ENCODE measurements at regions not wholly inside any gene's neighbourhood (a gene's known extent, or its start where the extent isn't known, plus 50 kb on each side); places are given as distances from the start of the nearest gene placed in this dataset.
"Not testable (repeated sequence)": the region's sequence is repeated elsewhere in the genome, so short reads cannot be mapped to it uniquely, and the experiment has no call there.

DNA sequence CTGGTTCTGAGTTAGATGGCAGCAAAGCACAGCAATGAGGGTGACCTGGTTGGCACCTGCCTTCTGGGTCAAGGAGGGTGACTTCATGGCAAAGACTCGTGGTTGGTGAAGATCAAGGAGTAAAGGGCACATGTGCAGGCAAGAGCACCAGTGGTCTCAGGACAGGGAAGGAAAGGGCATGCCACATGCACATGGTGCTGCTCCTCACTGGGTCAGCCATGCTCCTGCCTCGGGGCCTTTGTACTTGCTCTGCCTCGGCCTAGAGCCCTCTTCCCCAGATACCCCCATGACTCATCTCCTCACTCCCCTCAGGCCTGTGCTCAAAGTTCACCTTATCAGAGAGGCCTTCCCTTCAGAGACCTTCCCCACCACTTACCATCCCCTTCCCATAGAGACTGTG lies 106.7 kb upstream of the KDM7A start:
- DNase-seq: no peak
- in situ Hi-C loops (cut with MboI; ENCODE audit: low pct_unique_long_range_greater_than_20kb, low sequenced_read_pairs): no loop called here

DNA sequence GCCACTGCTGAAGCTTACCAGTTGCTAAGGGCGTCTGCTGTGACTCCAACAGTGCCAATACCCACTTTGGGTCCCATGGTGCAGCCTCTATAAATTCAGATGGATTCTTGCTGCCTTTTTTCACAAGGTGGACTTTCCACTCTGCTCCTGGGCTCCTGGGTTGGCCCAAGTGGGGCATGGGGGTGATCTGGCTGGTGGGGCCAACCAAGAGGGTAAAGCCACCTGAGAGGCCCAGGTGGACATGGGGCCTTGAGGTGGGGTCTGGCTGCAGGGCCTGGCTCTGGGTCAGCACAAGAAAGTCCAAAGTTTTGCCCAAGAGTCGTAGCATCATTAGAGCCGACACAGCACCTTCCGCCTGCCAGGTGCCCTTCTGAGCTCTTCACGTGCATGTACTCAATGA lies 105.2 kb upstream of the KDM7A start:
- no peak for DNase-seq
- in situ Hi-C loops (cut with MboI; ENCODE audit: low pct_unique_long_range_greater_than_20kb, low sequenced_read_pairs): no loop called here

DNA sequence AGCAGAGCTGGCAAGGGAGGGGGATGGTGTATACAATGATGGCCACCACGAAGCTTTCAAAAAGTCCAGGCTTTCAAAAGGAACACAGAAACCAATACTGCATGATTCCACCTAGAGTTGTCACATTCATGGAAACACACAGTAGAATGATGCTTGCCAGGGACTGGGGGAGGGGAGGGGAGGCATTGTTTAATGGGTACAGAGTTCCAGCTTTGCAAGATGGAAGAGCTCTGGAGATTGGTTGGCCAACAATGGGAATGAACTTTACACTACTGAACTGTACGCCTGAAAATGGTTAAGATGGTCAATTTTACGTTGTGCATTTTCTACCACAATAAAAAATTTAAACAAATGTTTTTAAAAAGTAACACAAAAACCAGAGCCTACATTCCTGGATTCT lies 104.5 kb upstream of the KDM7A start:
- in situ Hi-C loops (cut with MboI; ENCODE audit: low pct_unique_long_range_greater_than_20kb, low sequenced_read_pairs): no loop called here
- no peak for DNase-seq

DNA sequence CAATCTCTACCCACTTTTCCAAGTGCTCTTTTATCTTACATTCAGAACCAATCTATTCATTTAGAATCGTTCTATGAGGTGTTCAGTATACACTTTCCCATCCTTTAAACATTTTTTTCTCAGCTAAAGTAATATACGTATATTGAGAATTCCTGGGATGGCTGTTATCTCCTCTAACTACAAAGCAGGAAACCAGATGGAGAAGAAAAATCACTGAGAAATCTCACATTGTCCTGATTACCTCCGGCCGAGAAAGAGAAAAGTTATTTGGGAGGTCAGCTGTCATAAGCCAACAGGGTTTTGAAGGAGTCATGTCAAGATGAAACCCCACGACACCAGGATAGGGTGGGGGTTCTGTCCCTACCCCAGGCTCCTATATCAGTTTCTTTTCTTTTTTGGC lies 99.2 kb upstream of the KDM7A start:
- no peak for DNase-seq
- in situ Hi-C loops (cut with MboI; ENCODE audit: low pct_unique_long_range_greater_than_20kb, low sequenced_read_pairs): no loop called here

DNA sequence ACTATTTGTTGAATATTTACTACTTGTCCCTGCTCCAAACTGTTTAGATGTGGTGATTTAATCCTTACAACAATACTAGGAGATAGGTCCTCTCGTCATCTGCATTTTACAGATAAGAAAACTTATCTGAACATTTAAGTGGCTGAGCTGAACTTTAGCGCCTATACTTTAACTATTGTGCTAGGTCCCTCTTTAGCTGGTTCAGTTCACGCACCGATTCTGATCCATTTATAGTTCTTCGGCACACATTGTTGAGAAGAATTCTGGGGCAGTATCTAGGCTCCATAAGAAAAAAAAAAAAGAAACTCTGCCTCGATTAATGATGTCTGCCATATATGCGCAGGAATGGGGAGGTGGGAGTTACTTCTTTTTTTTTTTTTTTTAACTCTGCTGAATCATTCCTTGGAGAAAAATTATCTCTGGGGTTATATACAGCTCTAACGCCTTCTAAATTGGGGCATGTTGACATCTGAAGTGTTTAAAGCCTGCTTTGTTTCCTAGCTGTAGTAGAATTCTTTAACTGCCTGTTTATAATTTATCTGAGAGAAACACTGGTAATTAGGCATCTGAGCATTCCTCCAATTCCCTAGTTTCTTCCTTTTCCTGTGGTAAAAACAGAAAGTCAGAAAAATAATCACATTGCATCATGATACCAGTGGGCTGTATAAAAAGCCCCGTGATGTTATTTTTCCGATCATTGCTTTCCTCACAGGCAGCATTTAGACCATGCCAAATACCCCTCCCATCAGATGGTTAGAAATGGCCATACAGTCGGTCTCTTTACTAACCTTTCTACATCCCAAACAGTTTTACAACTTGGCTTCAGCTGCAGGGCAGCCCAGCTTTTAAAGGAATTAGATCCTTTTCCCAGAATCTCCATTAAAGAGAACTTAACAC lies 98.5 kb upstream of the KDM7A start:
- in situ Hi-C loops (cut with MboI; ENCODE audit: low pct_unique_long_range_greater_than_20kb, low sequenced_read_pairs): no loop called here
- DNase-seq: no peak

DNA sequence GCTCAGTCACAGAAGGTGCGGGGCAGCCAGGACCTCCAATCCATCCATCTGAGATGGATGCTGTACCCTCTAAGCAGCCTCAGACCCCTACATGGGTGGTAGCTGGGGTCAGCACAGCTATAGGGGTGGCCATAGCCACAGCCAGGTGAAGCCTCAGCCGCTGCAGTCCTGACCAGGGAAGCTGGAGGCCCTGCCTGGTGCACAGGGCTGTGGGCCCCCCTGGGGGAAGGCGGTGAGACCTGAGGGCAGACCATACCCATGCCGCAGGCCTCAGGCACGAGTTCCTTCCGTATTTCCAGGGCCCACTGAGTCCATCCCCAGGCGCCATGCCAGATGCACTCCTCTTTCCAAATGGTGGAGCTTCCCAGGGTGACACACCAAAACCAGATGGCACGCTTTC lies 96.6 kb upstream of the KDM7A start:
- DNase-seq: no peak
- in situ Hi-C loops (cut with MboI; ENCODE audit: low pct_unique_long_range_greater_than_20kb, low sequenced_read_pairs): no loop called here

DNA sequence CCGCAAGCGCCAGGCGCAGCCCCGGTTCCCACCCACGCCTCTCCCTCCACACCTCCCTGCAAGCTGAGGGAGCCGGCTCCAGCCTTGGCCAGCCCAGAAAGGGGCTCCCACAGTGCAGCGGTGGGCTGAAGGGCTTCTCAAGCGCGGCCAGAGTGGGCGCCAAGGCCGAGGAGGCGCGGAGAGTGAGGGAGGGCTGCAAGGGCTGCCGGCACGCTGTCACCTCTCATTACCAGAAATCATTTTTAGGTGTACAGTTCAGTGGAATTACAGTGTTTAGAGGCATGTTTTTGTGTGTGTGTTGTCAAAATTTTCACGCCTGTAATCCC lies 94.8 kb upstream of the KDM7A start:
- DNase-seq; in situ Hi-C loops (cut with MboI; ENCODE audit: low pct_unique_long_range_greater_than_20kb, low sequenced_read_pairs): not testable (repeated sequence)

DNA sequence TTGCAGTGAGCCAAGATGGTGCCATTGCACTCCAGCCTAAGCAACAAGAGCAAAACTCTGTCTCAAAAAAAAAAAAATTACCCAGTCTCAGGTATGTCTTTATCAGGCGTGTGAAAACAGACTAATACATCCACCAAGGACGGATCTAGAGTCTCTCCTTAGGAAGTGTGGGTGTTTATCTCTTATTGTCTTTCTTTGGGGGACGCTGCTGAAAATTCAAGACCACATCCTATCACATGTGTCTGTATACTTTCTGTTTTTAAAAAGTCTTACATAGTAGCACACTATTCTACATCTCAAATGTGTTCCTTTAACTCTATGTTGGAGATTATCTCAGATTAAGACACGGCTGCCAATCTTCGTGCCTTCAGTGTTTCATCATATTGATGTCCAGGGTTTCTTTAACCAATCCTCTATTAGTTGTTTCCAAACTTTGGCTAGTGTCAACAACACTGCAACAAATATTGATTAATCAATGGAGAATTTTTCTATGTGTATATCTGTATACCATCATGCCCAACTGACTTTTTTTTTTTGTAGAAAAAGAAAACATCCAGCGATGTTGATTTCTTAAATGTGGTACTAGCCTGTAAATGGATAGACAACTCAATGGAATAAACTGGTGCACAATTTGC lies 92.3 kb upstream of the KDM7A start:
- DNase-seq: no peak
- in situ Hi-C loops (cut with MboI; ENCODE audit: low pct_unique_long_range_greater_than_20kb, low sequenced_read_pairs): no loop called here

DNA sequence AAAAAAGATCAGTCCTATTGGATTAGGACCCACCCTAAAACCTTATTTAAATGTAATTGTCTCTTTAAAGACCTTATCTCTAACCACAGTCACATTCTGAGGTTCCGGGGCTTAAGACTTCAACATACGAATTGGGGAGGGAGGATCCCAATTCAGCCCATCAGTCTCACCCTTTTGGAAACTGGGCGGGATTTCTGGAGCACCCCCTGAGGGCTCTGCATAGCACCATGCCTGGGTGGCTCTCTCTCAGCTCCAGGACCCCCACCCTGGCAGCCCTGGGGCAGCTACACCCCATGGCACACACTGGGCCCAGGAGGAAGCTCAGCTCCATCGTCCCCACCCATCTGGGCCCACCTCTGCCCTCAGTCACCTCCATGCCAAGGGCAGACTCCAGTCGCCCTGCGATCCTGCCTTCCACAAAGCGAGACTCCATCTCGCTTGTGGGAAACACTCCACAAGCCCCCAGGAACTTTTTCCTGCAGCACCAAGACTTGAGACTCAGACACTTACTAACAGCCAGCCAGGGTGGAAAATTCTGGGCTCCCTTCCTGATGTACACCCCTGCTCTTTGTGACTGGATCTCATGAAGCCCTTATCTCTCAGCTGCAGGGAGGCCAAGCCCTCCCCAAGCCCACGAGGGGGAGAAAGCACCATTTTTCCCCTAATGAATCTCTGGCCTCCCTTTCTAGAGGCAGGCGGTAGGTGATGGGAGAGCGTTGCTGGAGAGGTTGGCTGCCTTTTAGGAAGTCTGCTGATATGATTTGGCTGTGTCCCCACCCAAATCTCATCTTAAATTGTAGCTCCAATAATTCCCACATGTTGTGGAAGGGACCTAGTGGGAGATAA lies 90.8 kb upstream of the KDM7A start:
- no peak for DNase-seq
- in situ Hi-C loops (cut with MboI; ENCODE audit: low pct_unique_long_range_greater_than_20kb, low sequenced_read_pairs): no loop called here

DNA sequence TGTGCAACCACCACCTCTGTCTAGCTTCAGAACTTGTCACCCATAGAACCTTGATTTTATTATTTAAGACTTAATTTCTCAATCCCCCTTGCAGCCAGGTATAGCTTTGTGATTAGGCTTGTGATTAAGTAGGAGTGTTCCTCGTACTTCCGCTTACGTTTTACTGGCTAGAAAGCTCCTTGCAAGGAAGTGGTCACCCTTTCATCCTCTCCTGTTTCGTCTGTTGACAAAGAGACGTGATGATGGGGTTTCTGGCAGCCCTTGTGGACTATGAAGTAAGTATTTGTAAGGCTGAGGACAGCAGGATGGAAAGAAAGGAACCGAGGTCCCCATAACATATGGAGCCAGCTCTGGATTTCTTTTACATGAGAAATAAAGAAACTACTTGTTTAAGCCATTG lies 86.5 kb upstream of the KDM7A start:
- in situ Hi-C loops (cut with MboI; ENCODE audit: low pct_unique_long_range_greater_than_20kb, low sequenced_read_pairs): no loop called here
- peak; percentile 44 for DNase-seq

DNA sequence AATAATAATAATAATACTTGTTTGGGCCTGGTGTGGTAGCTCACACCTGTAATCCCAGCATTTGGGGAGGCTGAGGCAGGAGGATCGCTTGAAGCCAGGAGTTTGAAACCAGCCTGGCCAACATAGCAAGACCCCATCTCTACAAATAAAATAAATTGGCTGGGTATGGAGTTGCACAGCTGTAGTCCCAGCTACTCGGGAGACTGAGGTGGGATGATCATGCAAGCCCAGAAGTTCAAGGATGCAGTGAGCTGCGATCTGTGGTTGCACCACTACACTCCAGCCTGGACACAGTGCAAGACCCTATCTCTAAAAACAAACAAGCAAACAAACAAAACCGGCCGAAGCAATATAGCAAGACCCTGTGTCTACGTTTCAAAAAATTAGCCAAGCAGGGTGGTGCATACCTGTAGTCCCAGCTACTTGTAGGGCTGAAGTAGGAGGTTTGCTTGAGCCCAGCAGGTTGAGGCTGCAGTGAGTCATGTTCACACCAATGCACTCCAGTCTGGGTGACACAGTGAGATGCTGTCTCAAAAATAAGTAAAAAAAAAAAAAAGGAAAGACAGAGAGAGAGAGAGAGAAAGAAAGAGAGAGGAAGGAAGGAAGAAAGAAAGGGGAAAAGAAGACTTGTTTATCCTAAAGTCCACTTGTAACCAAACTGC lies 85.6 kb upstream of the KDM7A start:
- DNase-seq: no peak
- in situ Hi-C loops (cut with MboI; ENCODE audit: low pct_unique_long_range_greater_than_20kb, low sequenced_read_pairs): no loop called here

DNA sequence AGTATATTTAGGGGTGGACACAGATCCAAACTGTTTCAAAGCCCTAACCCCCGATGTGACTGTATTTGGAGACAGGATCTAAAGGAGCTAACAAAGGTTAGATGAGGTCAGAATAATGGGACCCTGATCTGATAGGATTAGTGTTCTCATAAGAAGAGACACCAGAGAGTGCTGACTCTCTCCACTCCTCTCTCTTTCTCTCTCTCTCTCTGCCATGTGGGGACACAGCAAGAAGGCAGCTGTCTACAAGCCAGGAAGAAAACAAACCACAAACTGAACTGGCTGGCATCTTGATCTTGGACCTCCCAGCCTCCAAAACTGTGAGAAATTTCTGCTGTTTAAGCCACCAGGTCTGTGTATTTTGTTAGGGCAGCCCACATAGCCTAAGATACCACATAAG lies 84.7 kb upstream of the KDM7A start:
- peak; percentile 18 for DNase-seq

DNA sequence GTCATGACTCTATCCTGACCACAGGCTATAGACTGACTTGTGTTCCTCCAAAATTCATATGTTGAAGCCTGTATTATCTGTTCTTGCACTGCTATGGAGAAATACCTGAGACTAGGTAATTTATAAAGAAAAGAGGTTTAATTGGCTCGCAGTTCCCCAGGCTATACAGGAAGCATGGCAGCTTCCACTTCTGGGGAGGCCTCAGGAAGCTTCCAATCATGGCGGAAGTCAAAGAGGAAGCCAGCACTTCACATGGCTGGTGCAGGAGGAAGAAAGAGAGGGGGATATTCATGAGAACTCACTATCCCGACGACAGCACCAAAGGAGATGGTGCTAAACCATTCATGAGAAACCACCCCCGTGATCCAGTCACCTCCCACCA lies 84.3 kb upstream of the KDM7A start:
- in situ Hi-C loops (cut with MboI; ENCODE audit: low pct_unique_long_range_greater_than_20kb, low sequenced_read_pairs): no loop called here

More for the DNA sequence above, 84.7 kb upstream of the KDM7A start:
- in situ Hi-C loops (cut with MboI; ENCODE audit: low pct_unique_long_range_greater_than_20kb, low sequenced_read_pairs): no loop called here

DNA sequence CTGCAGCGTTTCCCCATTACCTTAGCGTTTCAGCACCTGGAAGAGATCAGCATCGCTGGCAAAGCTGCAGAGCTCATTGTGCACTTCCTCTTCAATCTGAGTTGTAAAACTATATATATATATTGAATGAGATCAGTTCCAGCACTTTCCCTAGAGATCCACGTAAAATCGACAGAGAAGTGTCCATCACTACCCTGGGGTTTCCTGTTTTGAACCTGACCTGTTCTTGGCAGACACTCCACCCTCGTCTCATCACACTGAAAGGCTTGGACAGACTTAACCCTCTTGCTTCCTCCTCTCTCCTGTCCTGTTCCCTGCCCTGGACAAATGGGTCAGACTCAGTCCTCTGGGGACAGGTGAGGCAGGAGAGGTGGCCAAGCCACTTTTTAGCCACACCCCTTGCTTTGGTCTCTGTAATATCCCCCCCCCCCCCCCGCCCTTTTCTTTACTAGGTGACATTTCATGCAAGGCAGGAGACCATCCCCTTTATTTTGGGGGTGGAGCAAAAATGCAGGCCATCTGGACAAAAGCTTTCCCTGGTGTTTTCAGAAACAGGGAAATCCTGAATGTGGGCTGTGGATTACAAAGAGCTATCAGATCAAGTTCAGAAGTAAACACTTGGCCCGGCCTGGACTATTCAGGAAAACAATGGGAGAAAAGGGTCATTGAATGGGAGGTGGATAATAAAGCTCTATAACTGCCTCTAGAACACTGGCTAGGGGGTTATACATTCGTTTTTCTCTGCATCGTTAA lies 83.7 kb upstream of the KDM7A start:
- peak; percentile 23 for DNase-seq
- in situ Hi-C loops (cut with MboI; ENCODE audit: low pct_unique_long_range_greater_than_20kb, low sequenced_read_pairs): no loop called here

More for the DNA sequence above, 84.3 kb upstream of the KDM7A start:
- no peak for DNase-seq

DNA sequence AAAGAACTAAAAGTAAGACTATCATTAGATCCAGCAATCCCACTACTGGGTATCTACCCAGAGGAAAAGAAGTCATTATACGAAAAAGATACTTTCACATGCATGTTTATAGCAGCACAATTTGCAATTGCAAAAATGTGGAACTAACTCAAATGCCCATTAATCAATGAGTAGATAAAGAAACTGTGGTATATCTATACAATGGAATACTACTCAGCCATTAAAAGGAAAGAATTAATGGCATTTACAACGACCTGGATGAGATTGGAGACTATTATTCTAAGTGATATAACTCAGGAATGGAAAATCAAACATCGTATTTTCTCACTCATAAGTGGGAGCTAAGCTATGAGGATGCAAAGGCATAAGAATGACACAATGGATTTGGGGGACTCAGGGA lies 80.5 kb upstream of the KDM7A start:
- in situ Hi-C loops (cut with MboI; ENCODE audit: low pct_unique_long_range_greater_than_20kb, low sequenced_read_pairs); DNase-seq: not testable (repeated sequence)

DNA sequence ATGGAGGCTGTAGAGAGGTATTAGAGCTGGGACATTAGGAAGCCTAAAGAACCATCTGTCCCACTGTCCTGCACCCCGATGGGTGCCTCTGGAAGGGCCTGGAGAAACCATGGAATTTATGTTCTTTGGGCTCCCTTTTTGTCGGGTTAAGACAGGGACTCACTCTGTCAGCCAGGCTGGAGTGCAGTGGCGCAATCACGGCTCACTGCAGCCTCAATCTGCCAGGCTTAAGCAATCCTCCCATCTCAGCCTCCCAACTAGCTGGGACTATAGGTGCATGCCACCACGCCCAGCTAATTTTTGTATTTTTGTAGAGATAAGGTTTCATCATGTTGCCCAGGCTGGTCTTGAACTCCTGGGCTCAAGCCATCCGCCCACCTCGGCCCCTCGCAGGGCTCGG lies 78.2 kb upstream of the KDM7A start:
- DNase-seq; in situ Hi-C loops (cut with MboI; ENCODE audit: low pct_unique_long_range_greater_than_20kb, low sequenced_read_pairs): not testable (repeated sequence)

DNA sequence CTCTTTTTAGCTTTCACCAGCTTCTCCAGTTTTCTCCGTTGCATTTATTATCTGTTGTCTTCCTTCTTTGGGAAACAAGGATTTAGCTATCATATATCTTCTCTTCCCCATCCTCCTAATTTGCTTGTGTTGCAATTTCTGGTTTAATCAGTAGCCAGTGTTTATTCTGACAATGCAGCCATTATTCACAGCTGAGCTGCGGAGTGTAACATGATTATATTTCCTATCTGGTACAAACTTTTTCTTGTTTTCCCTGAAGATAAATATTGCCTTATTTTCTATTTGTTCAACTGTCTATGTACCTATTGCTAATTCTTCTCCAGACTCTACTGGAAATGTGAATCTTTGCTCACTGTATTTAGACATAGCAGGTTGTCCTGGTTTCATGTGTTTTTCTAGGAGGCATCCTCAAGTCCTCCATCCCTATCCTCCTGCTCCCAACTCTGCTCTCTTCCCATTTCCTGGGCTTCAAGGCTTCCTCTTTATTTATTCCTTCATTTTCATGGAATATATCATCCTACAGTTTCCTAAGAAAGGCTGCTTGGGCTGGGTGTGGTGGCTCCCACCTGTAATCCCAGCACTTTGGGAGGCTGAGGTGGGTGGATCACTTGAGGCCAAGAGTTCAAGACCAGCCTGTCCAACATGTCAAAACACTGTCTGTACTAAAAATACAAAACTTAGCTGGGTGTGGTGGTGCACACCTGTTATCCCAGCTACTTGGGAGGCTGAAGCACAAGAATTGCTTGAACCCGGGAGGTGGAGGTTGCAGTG lies 72.4 kb upstream of the KDM7A start:
- no peak for DNase-seq

DNA sequence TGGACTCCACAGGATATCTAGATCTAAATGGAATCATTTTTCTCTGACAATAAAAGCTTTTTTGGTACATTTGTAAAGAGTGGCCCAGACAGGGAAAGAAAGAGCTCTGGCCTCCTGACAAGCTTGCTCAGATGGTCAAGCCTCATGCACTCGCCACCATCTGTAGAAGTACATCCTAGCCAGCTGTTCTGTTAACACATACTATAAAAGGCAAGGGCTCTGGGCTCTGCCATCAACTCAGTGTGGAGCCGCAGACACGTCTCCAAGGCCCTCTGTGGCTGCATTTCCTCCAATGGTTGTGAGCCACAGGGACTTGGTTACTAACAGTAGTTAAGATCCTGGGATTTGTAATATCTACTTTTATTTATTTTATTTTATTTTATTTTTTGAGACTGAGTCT lies 70.8 kb upstream of the KDM7A start:
- in situ Hi-C loops (cut with MboI; ENCODE audit: low pct_unique_long_range_greater_than_20kb, low sequenced_read_pairs): no loop called here
- DNase-seq: no peak

More for the DNA sequence above, 72.4 kb upstream of the KDM7A start:
- in situ Hi-C loops (cut with MboI; ENCODE audit: low pct_unique_long_range_greater_than_20kb, low sequenced_read_pairs): no loop called here
